ENCODE measurements at regions not wholly inside any gene's neighbourhood (a gene's known extent, or its start where the extent isn't known, plus 50 kb on each side); places are given as distances from the start of the nearest gene placed in this dataset.
A peak's percentile ranks its signal among the peaks of the same experiment; 100 is the strongest.

DNA sequence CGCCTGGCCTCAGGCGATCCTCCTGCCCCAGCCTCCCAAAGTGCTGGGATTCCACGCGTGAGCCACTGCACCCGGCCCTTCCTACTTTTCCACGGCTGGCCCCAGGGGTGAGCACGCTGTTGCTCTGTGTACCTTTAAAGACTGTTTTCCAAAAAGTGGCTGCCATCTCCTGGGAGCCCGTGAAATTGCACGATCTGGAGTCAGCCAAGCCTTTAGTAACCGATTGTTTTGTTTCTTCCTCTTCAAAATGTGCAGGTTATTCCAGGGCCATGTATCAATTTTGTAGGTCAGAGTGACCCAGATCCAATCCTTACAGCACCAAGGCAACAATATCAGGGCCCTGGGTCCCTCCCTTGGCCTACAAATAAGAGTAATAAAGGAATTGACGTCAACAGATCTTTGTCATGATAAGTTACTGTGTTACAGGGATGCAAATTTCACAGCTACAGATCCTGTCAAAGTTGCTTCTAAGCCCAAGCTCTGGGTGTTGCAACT lies 135.6 kb upstream of the ZNF236 start:
- peak; percentile 72 for DNase-seq (ENCODE audit: low spot score)

GRCh38 chr18:76685860-76686259 lies 136.5 kb upstream of the ZNF236 start:
- DNase-seq (ENCODE audit: low spot score), result no peak

- DNase-seq (ENCODE audit: low spot score), result no peak
Observed at GRCh38 chr18:76685402-76685801, 137.0 kb upstream of the ZNF236 start.

- DNase-seq (ENCODE audit: low spot score), result no peak
Observed at GRCh38 chr18:76684265-76684664, 138.1 kb upstream of the ZNF236 start.

DNA sequence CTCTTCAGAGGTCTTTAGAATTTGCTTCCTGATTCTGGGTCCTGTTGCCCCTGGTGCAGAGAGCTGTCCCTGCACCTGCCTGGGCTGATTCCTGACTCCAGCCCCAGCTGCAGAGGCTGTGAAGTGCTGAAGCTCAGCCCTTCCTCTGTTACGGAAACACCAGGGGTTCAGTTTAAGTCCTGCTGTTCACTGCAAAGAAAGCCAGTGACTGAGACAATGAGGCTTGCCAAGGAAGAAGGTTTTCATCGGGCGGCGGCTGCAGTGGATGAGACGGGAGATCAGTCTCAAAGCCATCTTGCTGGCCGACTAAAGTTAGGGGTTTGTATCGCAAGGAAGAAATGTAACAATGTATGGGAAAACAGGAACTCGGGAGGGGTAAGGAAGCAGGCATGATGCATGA lies 142.4 kb upstream of the ZNF236 start:
- no peak for DNase-seq (ENCODE audit: low spot score)

DNA sequence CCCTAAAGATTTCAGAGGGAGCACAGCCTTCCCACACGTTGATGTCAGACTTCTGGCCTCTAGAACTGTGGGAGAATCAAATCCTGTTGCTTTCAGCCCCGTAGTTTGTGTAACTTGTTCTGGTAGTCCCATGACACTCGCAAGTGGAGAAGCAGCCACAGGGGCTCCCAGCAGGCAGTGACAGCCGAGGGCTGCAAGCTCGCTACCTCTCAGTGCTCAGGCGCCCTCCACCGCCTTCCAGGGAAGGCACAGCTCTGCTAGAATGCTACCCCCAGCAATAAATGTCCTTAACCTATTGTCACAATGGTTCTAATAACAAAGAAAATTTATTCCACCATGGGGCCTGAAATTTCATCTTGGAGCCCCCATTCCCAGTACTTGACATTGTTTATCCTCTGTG lies 143.1 kb upstream of the ZNF236 start:
- DNase-seq (ENCODE audit: low spot score), result peak; percentile 63

DNA sequence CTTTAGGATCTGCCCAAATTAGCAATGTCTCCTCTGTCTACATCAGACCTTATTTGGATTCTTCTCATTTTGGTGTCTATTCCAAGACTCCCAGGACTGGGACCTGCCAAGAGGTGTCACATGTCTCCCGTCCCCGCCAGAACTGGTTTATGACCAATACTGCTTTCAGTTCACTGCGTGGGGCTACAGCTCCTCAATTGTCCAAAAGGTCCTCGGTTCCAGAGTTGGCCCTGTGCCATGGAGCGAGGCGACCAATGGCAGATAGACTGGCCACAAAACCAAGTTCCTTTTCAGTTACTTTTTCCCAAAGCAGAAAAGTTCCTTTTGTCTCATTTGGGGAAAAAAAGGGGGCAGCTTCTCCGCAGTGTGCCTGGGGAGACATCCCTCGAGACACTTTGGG lies 144.1 kb upstream of the ZNF236 start:
- DNase-seq (ENCODE audit: low spot score), result no peak

DNA sequence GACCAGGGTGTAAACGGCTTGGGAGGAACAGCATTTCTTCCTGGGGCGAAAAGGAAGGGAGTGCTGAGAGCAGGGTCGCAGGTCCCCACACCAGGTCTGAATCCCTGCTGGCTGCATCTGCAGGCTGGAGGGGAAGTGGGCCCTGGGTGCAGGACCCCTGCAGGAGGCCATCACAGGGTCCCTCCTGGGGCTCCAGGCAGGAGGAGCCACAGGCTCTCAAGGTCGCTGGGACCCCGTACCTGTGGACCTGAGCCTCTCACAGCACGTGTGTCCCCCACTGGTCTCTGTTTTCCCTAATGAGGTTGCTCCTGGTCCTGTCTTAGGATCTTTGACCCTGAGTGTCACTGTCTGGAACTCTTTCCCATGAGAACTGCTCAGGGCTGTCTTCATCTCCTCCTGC lies 147.8 kb upstream of the ZNF236 start:
- DNase-seq (ENCODE audit: low spot score), result no peak

DNA sequence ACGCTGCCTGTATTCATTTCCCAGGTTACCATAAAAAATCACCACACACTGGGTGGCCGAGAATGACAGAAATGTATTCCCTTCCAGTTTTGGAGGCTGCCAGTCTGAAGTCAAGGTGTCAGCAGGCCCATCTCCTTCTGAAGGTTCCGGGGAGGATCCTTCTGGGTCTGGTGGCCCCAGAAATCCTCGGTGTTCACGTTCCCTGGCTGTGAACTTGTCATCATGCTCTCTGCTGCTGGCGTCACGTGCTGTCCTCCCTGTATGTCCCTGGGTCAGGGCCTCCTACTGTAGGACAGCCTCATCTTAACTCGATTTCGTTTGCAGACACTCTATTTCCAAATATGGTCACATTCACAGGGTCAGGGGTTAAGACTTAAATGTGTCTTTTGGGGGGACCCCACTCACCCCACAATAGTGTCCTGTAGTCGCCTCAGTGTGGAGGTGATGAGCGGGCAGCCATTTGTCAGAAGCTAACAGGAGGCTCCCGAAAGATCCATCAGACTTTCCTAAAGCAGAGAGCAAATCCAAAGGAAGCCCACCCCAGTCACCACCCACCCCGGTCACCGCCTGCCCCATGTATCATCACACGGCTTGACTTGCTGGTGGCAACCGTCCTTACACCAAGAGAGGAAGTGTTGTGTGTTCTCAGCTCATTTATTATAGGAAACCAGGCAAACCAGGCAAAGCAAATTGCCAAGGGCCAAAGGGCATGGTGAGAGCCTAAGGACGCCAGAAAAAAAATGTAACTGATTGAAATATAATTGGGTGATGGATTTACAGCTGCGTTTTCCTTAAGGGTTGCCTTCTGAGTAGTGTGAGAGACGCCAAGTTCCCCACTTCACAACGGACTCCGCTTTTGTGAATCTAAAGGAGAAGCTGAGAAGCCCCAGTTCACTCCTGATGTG lies 148.8 kb upstream of the ZNF236 start:
- DNase-seq (ENCODE audit: low spot score), result no peak

DNA sequence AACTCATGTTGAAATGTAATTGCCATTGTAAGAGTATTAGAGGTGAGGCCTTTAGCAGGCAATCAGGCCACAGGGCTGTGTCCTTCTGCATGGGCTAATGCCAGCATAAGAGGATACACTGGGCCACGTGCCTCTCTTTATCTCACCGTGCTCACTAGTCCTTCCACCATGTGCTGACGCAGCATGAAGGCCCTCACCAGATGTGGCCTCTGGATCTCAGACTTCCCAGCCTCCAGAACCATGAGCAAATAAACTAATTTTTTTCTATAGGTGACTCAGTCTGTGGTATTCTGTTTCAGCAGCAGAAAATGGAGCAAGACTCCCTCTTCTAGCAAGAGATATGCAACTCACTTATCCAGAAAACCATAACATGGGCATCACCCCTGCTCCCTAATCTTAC lies 149.7 kb upstream of the ZNF236 start:
- DNase-seq (ENCODE audit: low spot score), result no peak

DNA sequence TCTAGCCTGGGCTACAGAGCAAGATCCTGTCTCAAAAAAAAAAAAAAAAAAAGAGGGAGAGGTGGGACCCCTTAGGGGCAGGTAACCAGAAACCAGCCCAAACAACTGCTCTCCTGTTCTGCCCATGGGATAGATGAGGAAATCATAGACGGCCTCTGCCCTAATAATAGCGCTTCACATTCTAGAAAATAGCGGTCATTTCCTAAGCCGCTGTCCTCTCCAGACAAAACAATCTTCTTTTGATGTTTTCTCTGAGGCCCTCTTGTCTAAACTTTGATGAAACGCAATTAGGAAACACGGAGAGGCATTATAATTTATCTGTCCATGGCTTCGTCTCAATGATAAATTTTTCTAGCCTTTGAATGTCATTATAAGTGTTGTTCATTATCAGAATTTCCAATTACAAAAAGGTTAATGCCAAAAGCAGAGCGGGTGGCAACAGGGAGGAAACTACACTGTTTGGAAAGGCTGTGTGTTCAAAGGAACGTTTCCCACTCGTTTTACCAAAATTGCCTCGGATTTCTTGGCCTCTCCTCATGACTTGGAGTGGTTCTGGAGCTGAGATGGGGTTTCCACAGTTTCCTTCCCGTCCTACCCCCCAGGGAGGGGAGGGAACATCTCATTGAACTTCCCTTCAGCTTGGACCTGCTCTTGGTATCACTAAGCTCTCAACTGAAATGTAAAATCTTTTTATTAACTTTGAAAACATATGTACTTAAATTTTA lies 151.6 kb upstream of the ZNF236 start:
- DNase-seq (ENCODE audit: low spot score), result no peak

DNA sequence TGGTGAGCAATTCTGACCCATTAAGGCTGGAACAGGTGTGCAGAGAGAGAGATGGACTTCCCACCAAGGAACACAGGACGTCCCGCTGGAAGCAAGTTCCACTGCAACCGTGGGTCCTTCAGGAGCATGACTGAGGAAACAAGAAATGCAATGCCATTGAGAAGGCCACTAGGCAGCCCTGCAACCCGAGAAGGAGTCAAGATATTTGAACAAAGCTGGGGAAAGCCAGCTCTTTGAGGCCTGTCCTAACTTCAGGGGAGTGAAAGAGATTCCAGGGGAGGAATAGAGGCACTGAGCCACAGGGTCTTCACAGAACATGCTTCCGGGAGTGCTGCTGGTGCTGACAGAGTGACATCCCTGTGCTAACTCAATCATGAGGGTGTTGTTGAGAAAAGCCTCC lies 153.8 kb upstream of the ZNF236 start:
- no peak for DNase-seq (ENCODE audit: low spot score)

- no peak for DNase-seq (ENCODE audit: low spot score)
Observed at GRCh38 chr18:76668119-76668518, 154.2 kb upstream of the ZNF236 start.

DNA sequence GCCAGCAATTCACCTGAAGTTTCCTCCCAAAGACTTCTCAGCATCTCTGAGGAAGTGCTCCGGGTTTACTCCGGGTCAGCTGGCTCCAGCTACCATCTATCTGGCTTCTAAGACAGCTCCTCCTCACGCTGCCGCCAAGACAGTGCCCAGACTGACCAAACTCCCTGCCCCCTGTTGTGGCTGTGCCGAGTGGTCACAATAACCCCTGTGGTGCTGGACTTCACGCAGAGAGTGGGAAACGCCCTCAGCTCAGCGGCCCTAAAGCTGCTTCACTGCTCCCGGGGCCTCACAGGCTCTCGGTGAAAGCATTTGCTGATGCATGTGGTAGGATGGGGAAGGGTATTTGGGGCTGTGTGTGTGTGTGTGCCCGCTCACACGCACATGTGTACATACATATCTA lies 154.8 kb upstream of the ZNF236 start:
- no peak for DNase-seq (ENCODE audit: low spot score)

DNA sequence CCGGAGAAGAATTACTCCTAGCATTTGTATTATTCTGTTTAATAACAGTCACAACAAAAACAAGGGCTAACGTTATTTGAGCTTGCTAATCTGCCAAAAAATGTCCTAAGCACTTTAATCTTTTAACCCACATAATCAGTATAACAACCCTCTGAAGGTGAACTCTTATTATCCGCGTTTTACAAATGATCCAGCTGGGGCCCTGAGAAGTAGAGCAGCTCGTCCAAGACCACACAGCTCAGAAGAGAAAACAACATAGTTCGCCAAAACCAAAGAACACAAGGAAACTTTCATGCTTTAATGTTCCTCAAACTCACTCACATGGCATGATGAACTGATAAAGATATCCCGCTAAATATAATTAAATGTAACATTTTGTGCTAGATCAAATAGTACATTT lies 159.7 kb upstream of the ZNF236 start:
- no peak for DNase-seq (ENCODE audit: low spot score)

- no peak for DNase-seq (ENCODE audit: low spot score)
Observed at GRCh38 chr18:76660571-76661192, 161.7 kb upstream of the ZNF236 start.

DNA sequence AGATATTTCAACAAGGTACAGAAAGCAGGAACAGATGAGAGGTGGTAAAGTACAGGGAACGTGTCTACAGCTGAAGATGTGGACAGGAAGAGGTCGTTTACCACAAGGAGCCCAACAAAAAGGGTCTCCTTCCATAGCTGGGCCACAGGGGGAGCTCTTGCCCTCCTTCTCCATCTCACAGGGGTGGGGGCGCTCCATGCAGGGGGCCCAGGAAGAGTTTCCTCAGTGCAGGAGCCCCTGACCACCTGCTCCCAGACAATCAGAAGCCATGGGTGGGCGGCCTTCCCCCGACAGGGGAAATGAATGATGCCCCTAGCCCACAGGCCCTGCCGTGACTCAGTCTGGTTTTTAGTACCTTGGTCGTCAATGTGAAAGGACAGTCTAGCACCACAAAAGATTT lies 163.6 kb upstream of the ZNF516 start:
- peak; percentile 72 for DNase-seq (ENCODE audit: low spot score)

DNA sequence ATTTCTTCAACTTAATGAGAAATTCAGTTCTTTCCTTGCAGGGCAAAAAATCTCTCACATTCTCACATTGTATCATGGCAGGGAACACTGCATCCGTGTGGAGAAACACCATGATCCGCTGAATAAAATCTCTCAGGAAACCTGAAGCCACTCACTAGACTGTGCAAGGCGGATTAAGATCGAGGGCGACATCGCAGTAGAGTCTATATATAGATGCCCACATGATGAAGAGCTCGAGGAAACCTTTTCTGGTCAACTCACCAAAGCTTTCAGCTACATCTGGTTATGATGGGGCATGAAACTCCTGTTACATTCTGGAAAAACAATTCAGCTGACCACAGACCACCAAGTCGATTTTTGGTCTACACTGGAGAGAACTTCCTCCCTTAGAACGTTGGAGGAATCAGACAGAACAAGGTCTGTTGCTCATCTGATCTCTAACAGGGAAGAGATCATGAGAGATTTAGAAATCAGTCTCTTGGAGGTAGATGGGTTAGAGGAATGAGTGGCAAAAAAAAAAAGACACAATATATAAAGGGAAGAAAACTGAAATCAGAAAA lies 162.9 kb upstream of the ZNF516 start:
- DNase-seq (ENCODE audit: low spot score), result no peak

GRCh38 chr18:76656925-76657827 lies 162.1 kb upstream of the ZNF516 start:
- DNase-seq (ENCODE audit: low spot score), result peak; percentile 94

DNA sequence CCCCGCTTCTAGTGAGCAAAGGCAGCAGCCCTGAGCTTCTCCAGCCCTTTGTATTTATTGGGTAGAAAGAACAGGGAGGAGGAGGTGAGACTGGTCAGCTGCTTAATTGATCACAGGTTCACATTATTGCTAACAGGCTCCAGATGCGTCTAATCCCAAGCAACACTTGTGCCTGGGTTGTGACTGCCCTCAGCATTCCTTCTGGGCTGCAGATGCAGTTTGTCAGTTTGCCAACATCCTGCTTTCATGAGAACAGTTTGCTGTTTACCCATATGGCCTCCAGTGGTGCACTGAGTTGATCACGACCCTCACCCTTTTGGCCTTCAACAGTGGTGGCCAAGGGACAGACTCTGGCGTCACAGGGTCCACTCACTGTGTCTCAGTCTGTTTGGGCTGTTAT lies 159.5 kb upstream of the ZNF516 start:
- DNase-seq (ENCODE audit: low spot score), result no peak

DNA sequence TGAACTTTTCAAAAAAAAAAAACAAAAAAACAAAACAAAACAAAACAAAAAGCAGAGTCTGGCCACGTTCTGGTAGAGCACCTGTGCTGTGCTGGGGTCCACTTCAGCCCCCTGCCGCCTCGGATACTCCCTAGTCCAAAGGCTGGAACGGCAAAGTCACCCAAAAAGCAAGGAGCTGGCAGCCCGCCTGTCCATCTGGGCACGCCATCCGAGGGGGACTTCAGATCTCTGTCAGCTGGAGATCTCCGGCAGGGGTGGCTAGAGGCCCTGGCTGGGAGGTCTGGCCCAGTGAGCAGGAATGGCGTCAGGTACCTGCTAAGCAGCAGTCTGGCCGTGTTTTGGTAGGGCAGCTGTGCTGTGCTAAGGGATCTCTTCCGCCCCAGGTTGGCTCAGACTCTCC lies 152.3 kb upstream of the ZNF516 start:
- no peak for DNase-seq (ENCODE audit: low spot score)

Data from SK-N-DZ (cell line).